ENCODE measurements at regions not wholly inside any gene's neighbourhood (a gene's known extent, or its start where the extent isn't known, plus 50 kb on each side); places are given as distances from the start of the nearest gene placed in this dataset.
A peak's percentile ranks its signal among the peaks of the same experiment; 100 is the strongest.

- Histone ChIP-seq H3K27ac (no peak overlapping the region), H3K4me1 (replicated peaks) (peaks cover 24% of the 10 kb centered on the region), H3K9me3 (replicated peaks) (peaks cover 6% of the 10 kb centered on the region; the same call in 1 of the 2 replicates), H3K4me3 (no peak overlapping the region), H3K36me3 (no peaks in the 10 kb centered on the region), H3K27me3 (replicated peaks) (peaks cover 8% of the 10 kb centered on the region)
- no peak for DNase-seq (ENCODE audit: low read depth in 1 of 2, low spot score in 2 of 2)
Measured at GRCh38 chr4:3649491-3649890, 116.7 kb upstream of the ADRA2C start.

- Histone ChIP-seq H3K36me3 (no peaks in the 10 kb centered on the region), H3K4me3 (no peak overlapping the region)
- DNase-seq (ENCODE audit: low read depth in 1 of 2, low spot score in 2 of 2) = no peak
Measured at GRCh38 chr4:3648731-3649130, 116.5 kb upstream of the LRPAP1 start.

GRCh38 chr4:3648195-3648594 is 116.0 kb upstream of the LRPAP1 start:
- H3K4me1 ChIP-seq (replicated peaks) = peaks cover 26% of the 10 kb centered on the region
- no peaks in the 10 kb centered on the region for H3K36me3 ChIP-seq
- H3K4me3 ChIP-seq = no peak overlapping the region
- no peak overlapping the region for H3K27ac ChIP-seq
- H3K9me3 ChIP-seq (replicated peaks) = peaks cover 6% of the 10 kb centered on the region; the same call in 1 of the 2 replicates
- peaks cover 4% of the 10 kb centered on the region; the same call in 1 of the 2 replicates for H3K27me3 ChIP-seq (replicated peaks)
- DNase-seq (ENCODE audit: low read depth in 1 of 2, low spot score in 2 of 2) = no peak

More at GRCh38 chr4:3648731-3649130, 116.5 kb upstream of the LRPAP1 start:
- H3K27ac ChIP-seq = no peak overlapping the region
- peaks cover 24% of the 10 kb centered on the region for H3K4me1 ChIP-seq (replicated peaks)
- H3K27me3 ChIP-seq (replicated peaks) = peaks cover 4% of the 10 kb centered on the region; the same call in 1 of the 2 replicates
- H3K9me3 ChIP-seq (replicated peaks) = peaks cover 6% of the 10 kb centered on the region; the same call in 1 of the 2 replicates

- H3K27ac ChIP-seq = no peak overlapping the region
- peaks cover 6% of the 10 kb centered on the region; the same call in 1 of the 2 replicates for H3K9me3 ChIP-seq (replicated peaks)
- no peaks in the 10 kb centered on the region for H3K36me3 ChIP-seq
- H3K27me3 ChIP-seq (replicated peaks) = peaks cover 4% of the 10 kb centered on the region; the same call in 1 of the 2 replicates
- H3K4me1 ChIP-seq (replicated peaks) = peaks cover 31% of the 10 kb centered on the region
- no peak for DNase-seq (ENCODE audit: low read depth in 1 of 2, low spot score in 2 of 2)
- no peak overlapping the region for H3K4me3 ChIP-seq
Measured at GRCh38 chr4:3647421-3647820, 115.2 kb upstream of the LRPAP1 start.

- peaks cover 3% of the 10 kb centered on the region; the same call in 1 of the 2 replicates for H3K27me3 ChIP-seq (replicated peaks)
- H3K36me3 ChIP-seq = no peaks in the 10 kb centered on the region
- DNase-seq (ENCODE audit: low read depth in 1 of 2, low spot score in 2 of 2) = no peak
- H3K4me1 ChIP-seq (replicated peaks) = peaks cover 33% of the 10 kb centered on the region
- H3K9me3 ChIP-seq (replicated peaks) = peaks cover 6% of the 10 kb centered on the region; the same call in 1 of the 2 replicates
- no peak overlapping the region for H3K4me3 ChIP-seq
- peak overlapping the region; percentile 73 for H3K27ac ChIP-seq
Measured at GRCh38 chr4:3645711-3646679, 113.8 kb upstream of the LRPAP1 start.

- Histone ChIP-seq H3K27me3 (replicated peaks) (no peaks in the 10 kb centered on the region; the same call in 1 of the 2 replicates), H3K36me3 (no peaks in the 10 kb centered on the region), H3K4me3 (no peak overlapping the region), H3K4me1 (replicated peaks) (peaks cover 42% of the 10 kb centered on the region), H3K9me3 (replicated peaks) (peaks cover 3% of the 10 kb centered on the region; the same call in 1 of the 2 replicates), H3K27ac (peak overlapping the region; percentile 73)
- peak; percentile 70 to 82 for DNase-seq (ENCODE audit: low read depth in 1 of 2, low spot score in 2 of 2)
Measured at GRCh38 chr4:3644849-3645627, 112.8 kb upstream of the LRPAP1 start.

- peaks cover 38% of the 10 kb centered on the region for H3K4me1 ChIP-seq (replicated peaks)
- no peaks in the 10 kb centered on the region for H3K27me3 ChIP-seq (replicated peaks)
- no peaks in the 10 kb centered on the region; the same call in 1 of the 2 replicates for H3K9me3 ChIP-seq (replicated peaks)
- no peak for DNase-seq (ENCODE audit: low read depth in 1 of 2, low spot score in 2 of 2)
- H3K36me3 ChIP-seq = no peaks in the 10 kb centered on the region
- no peak overlapping the region for H3K4me3 ChIP-seq
- H3K27ac ChIP-seq = no peak overlapping the region
Measured at GRCh38 chr4:3643518-3644433, 111.6 kb upstream of the LRPAP1 start.

GRCh38 chr4:3642806-3643517 is 110.7 kb upstream of the LRPAP1 start:
- DNase-seq (ENCODE audit: low read depth in 1 of 2, low spot score in 2 of 2) = no peak
- Histone ChIP-seq H3K27me3 (replicated peaks) (no peaks in the 10 kb centered on the region), H3K27ac (no peak overlapping the region), H3K9me3 (replicated peaks) (no peaks in the 10 kb centered on the region; the same call in 1 of the 2 replicates), H3K4me1 (replicated peaks) (peaks cover 38% of the 10 kb centered on the region), H3K36me3 (no peaks in the 10 kb centered on the region), H3K4me3 (no peak overlapping the region)

GRCh38 chr4:3642056-3642630 is 109.9 kb upstream of the LRPAP1 start:
- no peaks in the 10 kb centered on the region; the same call in 1 of the 2 replicates for H3K9me3 ChIP-seq (replicated peaks)
- no peak overlapping the region for H3K27ac ChIP-seq
- peaks cover 38% of the 10 kb centered on the region for H3K4me1 ChIP-seq (replicated peaks)
- no peak overlapping the region for H3K4me3 ChIP-seq
- no peaks in the 10 kb centered on the region for H3K36me3 ChIP-seq
- no peaks in the 10 kb centered on the region for H3K27me3 ChIP-seq (replicated peaks)
- no peak for DNase-seq (ENCODE audit: low read depth in 1 of 2, low spot score in 2 of 2)

- no peak overlapping the region for H3K4me3 ChIP-seq
- peaks cover 38% of the 10 kb centered on the region for H3K4me1 ChIP-seq (replicated peaks)
- H3K27ac ChIP-seq = no peak overlapping the region
- no peak for DNase-seq (ENCODE audit: low read depth in 1 of 2, low spot score in 2 of 2)
- no peaks in the 10 kb centered on the region for H3K27me3 ChIP-seq (replicated peaks)
- no peaks in the 10 kb centered on the region; the same call in 1 of the 2 replicates for H3K9me3 ChIP-seq (replicated peaks)
- H3K36me3 ChIP-seq = no peaks in the 10 kb centered on the region
Measured at GRCh38 chr4:3641501-3641900, 109.3 kb upstream of the LRPAP1 start.

- Histone ChIP-seq H3K4me1 (replicated peaks) (peaks cover 30% of the 10 kb centered on the region), H3K27me3 (replicated peaks) (no peaks in the 10 kb centered on the region), H3K36me3 (no peaks in the 10 kb centered on the region), H3K4me3 (no peak overlapping the region), H3K9me3 (replicated peaks) (no peaks in the 10 kb centered on the region; the same call in 1 of the 2 replicates), H3K27ac (no peak overlapping the region)
- DNase-seq (ENCODE audit: low read depth in 1 of 2, low spot score in 2 of 2) = peak in 1 of 2 experiments; percentile 34
Measured at GRCh38 chr4:3640587-3640962, 108.4 kb upstream of the LRPAP1 start.

All from SJSA1 (cell line).